Neuronal stem cell (in vitro differentiated cells): ENCODE measurements at regions not wholly inside any gene's neighbourhood (a gene's known extent, or its start where the extent isn't known, plus 50 kb on each side); places are given as distances from the start of the nearest gene placed in this dataset.

Source experiments
- DNase-seq: peaks from one replicate; pipeline ENCODE4 v3.0.0-alpha.2; 2013; ENCODE audit warnings: low spot score
- H2AFZ ChIP-seq: one replicate; pipeline ENCODE4 v1.6.1; 2013; ENCODE audit warnings: mild to moderate bottlenecking, low read length, inconsistent platforms
- H2AK5ac ChIP-seq: 2 replicates; pipeline ENCODE4 v1.6.1; 2013; ENCODE audit warnings: low read depth, mild to moderate bottlenecking, inconsistent platforms, low read length, moderate library complexity, mixed read lengths
- H2BK120ac ChIP-seq: 2 replicates; pipeline ENCODE4 v1.6.1; 2013; ENCODE audit warnings: low read depth, mild to moderate bottlenecking, inconsistent platforms, low read length, moderate library complexity, mixed read lengths
- H2BK12ac ChIP-seq: one replicate; pipeline ENCODE4 v1.6.1; 2013; ENCODE audit warnings: low read length, inconsistent platforms
- H2BK15ac ChIP-seq: 2 replicates; pipeline ENCODE4 v1.6.1; 2013; ENCODE audit warnings: mild to moderate bottlenecking, low read length, inconsistent platforms, mixed read lengths
- H2BK5ac ChIP-seq: one replicate; pipeline ENCODE4 v1.6.1; 2013; ENCODE audit warnings: inconsistent platforms, mild to moderate bottlenecking, low read length, moderate library complexity
- H3K14ac ChIP-seq: one replicate; pipeline ENCODE4 v1.6.1; 2013; ENCODE audit warnings: low read length, inconsistent platforms
- H3K18ac ChIP-seq: 2 replicates; pipeline ENCODE4 v1.6.1; 2013; ENCODE audit warnings: low read length, inconsistent platforms
- H3K23ac ChIP-seq: 2 replicates; pipeline ENCODE4 v1.6.1; 2013; ENCODE audit warnings: low read depth, mild to moderate bottlenecking, mixed read lengths, low read length, inconsistent platforms; ENCODE audit not compliant: poor library complexity
- H3K27ac ChIP-seq: replicated peaks from 3 replicates; pipeline ENCODE4 v1.5.1; 2013; ENCODE audit warnings: low read length, inconsistent platforms
- H3K27me3 ChIP-seq, 3 experiments: 2 replicates each; pipeline ENCODE4 v1.6.1; 2013; ENCODE audit warnings: low read length in 3 of 3, mild to moderate bottlenecking in 2 of 3, inconsistent platforms in 1 of 3, low read depth in 1 of 3, mixed read lengths in 1 of 3, moderate library complexity in 1 of 3; ENCODE audit not compliant: control insufficient read depth in 3 of 3, insufficient read depth in 3 of 3
- H3K36me3 ChIP-seq, 2 donors: replicated peaks in 1 of 2; 2 replicates each; pipeline ENCODE4 v1.6.1; 2013; ENCODE audit warnings: low read length in 2 of 2; ENCODE audit not compliant: control insufficient read depth in 2 of 2, insufficient read depth in 2 of 2
- H3K4ac ChIP-seq: 2 replicates; pipeline ENCODE4 v1.6.1; 2013; ENCODE audit warnings: inconsistent platforms, mild to moderate bottlenecking, low read length, moderate library complexity
- H3K4me1 ChIP-seq, 2 donors: 1 replicate in 1 of 2; 2 replicates in 1 of 2; pipeline ENCODE4 v1.6.1; 2013; ENCODE audit warnings: low read length in 2 of 2, low read depth in 1 of 2; ENCODE audit not compliant: control insufficient read depth in 2 of 2, insufficient read depth in 1 of 2
- H3K4me2 ChIP-seq: one replicate; pipeline ENCODE4 v1.6.1; 2013; ENCODE audit warnings: mild to moderate bottlenecking, low read length, inconsistent platforms; ENCODE audit not compliant: insufficient read depth, poor library complexity, severe bottlenecking
- H3K4me3 ChIP-seq, 2 donors: 2 replicates each; pipeline ENCODE4 v1.5.1; 2013; ENCODE audit warnings: low read length in 2 of 2, mild to moderate bottlenecking in 2 of 2, inconsistent platforms in 1 of 2, moderate library complexity in 1 of 2
- H3K79me1 ChIP-seq: one replicate; pipeline ENCODE4 v1.6.1; 2013; ENCODE audit warnings: low read depth, mild to moderate bottlenecking, inconsistent platforms, low read length, moderate library complexity
- H3K9ac ChIP-seq: one replicate; pipeline ENCODE4 v1.6.1; 2013; ENCODE audit warnings: mild to moderate bottlenecking, low read depth, low read length, inconsistent platforms; ENCODE audit not compliant: poor library complexity
- H3K9me3 ChIP-seq, 2 donors: replicated peaks in 1 of 2; 2 replicates each; pipeline versions ENCODE3 to v1.6.1; 2013; ENCODE audit warnings: low read length in 2 of 2, mild to moderate bottlenecking in 2 of 2, inconsistent platforms in 1 of 2, low read depth in 1 of 2, mixed read lengths in 1 of 2, moderate library complexity in 1 of 2; ENCODE audit not compliant: control insufficient read depth in 2 of 2, insufficient read depth in 1 of 2
- H4K8ac ChIP-seq: one replicate; pipeline ENCODE4 v1.6.1; 2013; ENCODE audit warnings: low read depth, mild to moderate bottlenecking, inconsistent platforms, low read length, moderate library complexity
- H4K91ac ChIP-seq: one replicate; pipeline ENCODE4 v1.6.1; 2013; ENCODE audit warnings: low read length, low read depth, mild to moderate bottlenecking, inconsistent platforms; ENCODE audit not compliant: poor library complexity
- WGBS, 2 donors: extraction: QIAGEN DNeasy Blood & Tissue Kit; methylation state at CpG; one replicate each; pipeline ENCODE4 v1.1.7; 2013; ENCODE audit warnings: missing lambda C conversion rate in 2 of 2, mixed read lengths in 1 of 2; ENCODE audit not compliant: insufficient read length in 2 of 2, insufficient replicate concordance in 1 of 2; ENCODE audit errors: extremely low coverage in 2 of 2; 5-methylcytosine and 5-hydroxymethylcytosine counted together

- peak overlapping the region; percentile 80 for H2AFZ ChIP-seq
- H3K9ac ChIP-seq = no peak overlapping the region
- H3K9me3 ChIP-seq = no peaks in the 10 kb centered on the region
- no peak overlapping the region for H2BK15ac ChIP-seq
- no peak overlapping the region for H3K4me2 ChIP-seq
- no peak overlapping the region for H3K18ac ChIP-seq
- H3K4ac ChIP-seq = no peak overlapping the region
- peak overlapping the region in 1 of 2 donors; percentile 0 for H3K4me3 ChIP-seq
- H3K36me3 ChIP-seq = no peaks in the 10 kb centered on the region
- H4K91ac ChIP-seq = no peak overlapping the region
- no peaks in the 10 kb centered on the region for H3K27me3 ChIP-seq
- no peak overlapping the region for H2AK5ac ChIP-seq
- H3K14ac ChIP-seq = no peak overlapping the region
- H4K8ac ChIP-seq = no peak overlapping the region
- H3K23ac ChIP-seq = no peak overlapping the region
- no peak for DNase-seq
- no peak overlapping the region for H2BK12ac ChIP-seq
- H3K4me1 ChIP-seq = peaks cover 5 to 24% of the 10 kb centered on the region in 2 donors
- H2BK120ac ChIP-seq = no peak overlapping the region
- H3K27ac ChIP-seq = no peak overlapping the region
- H2BK5ac ChIP-seq = no peak overlapping the region
- no peaks in the 10 kb centered on the region for H3K79me1 ChIP-seq
These were observed 1327.6 kb downstream of the OLFM4 start for GRCh38 chr13:54356209-54356608.

GRCh38 chr13:54356849-54357248 lies 1328.2 kb downstream of the OLFM4 start:
- no peak overlapping the region for H2BK15ac ChIP-seq
- no peak overlapping the region for H3K4ac ChIP-seq
- H2BK12ac ChIP-seq = no peak overlapping the region
- H3K27ac ChIP-seq = peak overlapping the region; percentile 29
- no peaks in the 10 kb centered on the region for H3K27me3 ChIP-seq
- WGBS, 2 donors = no CpG with 5 or more reads among the region's 1 CpG
- H3K4me1 ChIP-seq = peaks cover 5 to 24% of the 10 kb centered on the region in 2 donors
- H3K79me1 ChIP-seq = no peaks in the 10 kb centered on the region
- H3K9me3 ChIP-seq = no peaks in the 10 kb centered on the region
- H3K18ac ChIP-seq = no peak overlapping the region
- no peaks in the 10 kb centered on the region for H3K36me3 ChIP-seq
- no peak overlapping the region for H4K8ac ChIP-seq
- peak overlapping the region; percentile 80 for H2AFZ ChIP-seq
- no peak overlapping the region for H3K23ac ChIP-seq
- no peak overlapping the region for H2BK5ac ChIP-seq
- no peak overlapping the region for H3K4me2 ChIP-seq
- no peak overlapping the region for H4K91ac ChIP-seq
- H3K14ac ChIP-seq = no peak overlapping the region
- no peak overlapping the region for H2AK5ac ChIP-seq
- peak; percentile 24 for DNase-seq
- H2BK120ac ChIP-seq = no peak overlapping the region
- H3K4me3 ChIP-seq = peak overlapping the region in 1 of 2 donors; percentile 0
- H3K9ac ChIP-seq = no peak overlapping the region

GRCh38 chr13:54357284-54357933 lies 1328.8 kb downstream of the OLFM4 start:
- no peaks in the 10 kb centered on the region for H3K9me3 ChIP-seq
- H2BK120ac ChIP-seq = no peak overlapping the region
- H3K4me1 ChIP-seq = peaks cover 5 to 24% of the 10 kb centered on the region in 2 donors
- no peak overlapping the region for H4K91ac ChIP-seq
- WGBS, 2 donors = no CpG with 5 or more reads among the region's 5 CpGs
- H3K79me1 ChIP-seq = no peaks in the 10 kb centered on the region
- no peak overlapping the region for H4K8ac ChIP-seq
- DNase-seq = no peak
- no peak overlapping the region for H2BK15ac ChIP-seq
- H2BK5ac ChIP-seq = no peak overlapping the region
- no peak overlapping the region for H3K4me3 ChIP-seq
- H3K4me2 ChIP-seq = no peak overlapping the region
- no peak overlapping the region for H2BK12ac ChIP-seq
- peak overlapping the region; percentile 29 for H3K27ac ChIP-seq
- H3K4ac ChIP-seq = no peak overlapping the region
- H2AK5ac ChIP-seq = no peak overlapping the region
- H3K36me3 ChIP-seq = no peaks in the 10 kb centered on the region
- H3K18ac ChIP-seq = no peak overlapping the region
- no peak overlapping the region for H3K23ac ChIP-seq
- no peaks in the 10 kb centered on the region for H3K27me3 ChIP-seq
- no peak overlapping the region for H3K9ac ChIP-seq
- peak overlapping the region; percentile 80 for H2AFZ ChIP-seq
- H3K14ac ChIP-seq = no peak overlapping the region

GRCh38 chr13:54361460-54361859 lies 1332.8 kb downstream of the OLFM4 start:
- no peak overlapping the region for H2BK120ac ChIP-seq
- H3K14ac ChIP-seq = no peak overlapping the region
- WGBS, 2 donors = no CpG with 5 or more reads among the region's 1 CpG
- H3K23ac ChIP-seq = no peak overlapping the region
- no peak for DNase-seq
- H2AK5ac ChIP-seq = no peak overlapping the region
- H2BK5ac ChIP-seq = no peak overlapping the region
- no peak overlapping the region for H4K8ac ChIP-seq
- H4K91ac ChIP-seq = no peak overlapping the region
- peaks cover 3 to 10% of the 10 kb centered on the region in 2 donors for H3K4me1 ChIP-seq
- peak overlapping the region; percentile 23 for H2AFZ ChIP-seq
- H3K79me1 ChIP-seq = no peaks in the 10 kb centered on the region
- no peaks in the 10 kb centered on the region for H3K9me3 ChIP-seq
- H2BK12ac ChIP-seq = no peak overlapping the region
- no peak overlapping the region for H3K18ac ChIP-seq
- H3K4ac ChIP-seq = no peak overlapping the region
- H3K36me3 ChIP-seq = no peaks in the 10 kb centered on the region
- no peak overlapping the region for H3K4me2 ChIP-seq
- no peak overlapping the region for H3K9ac ChIP-seq
- no peaks in the 10 kb centered on the region for H3K27me3 ChIP-seq
- no peak overlapping the region for H3K4me3 ChIP-seq
- H2BK15ac ChIP-seq = no peak overlapping the region
- H3K27ac ChIP-seq = no peak overlapping the region
